Ascending aorta (tissue), 2 donors: ENCODE measurements at regions not wholly inside any gene's neighbourhood (a gene's known extent, or its start where the extent isn't known, plus 50 kb on each side); places are given as distances from the start of the nearest gene placed in this dataset.

ENCODE experiments used
- DNase-seq, 2 donors: peaks; one replicate each; pipeline ENCODE4 v3.0.0-alpha.2; 2019; ENCODE audit warnings: low spot score in 2 of 2
- H3K27ac ChIP-seq, 2 donors: fragments of 200-600 bp; sonication (generic); one replicate each; pipeline ENCODE4 v1.5.1; 2016 to 2017; ENCODE audit warnings: mild to moderate bottlenecking in 1 of 2
- H3K27me3 ChIP-seq: fragments of 200-600 bp; sonication (generic); one replicate; pipeline ENCODE4 v1.5.1; 2017
- H3K36me3 ChIP-seq, 2 donors: fragments of 200-600 bp; sonication (generic); one replicate each; pipeline ENCODE4 v1.5.1; 2016
- H3K4me1 ChIP-seq, 2 donors: fragments of 200-600 bp; sonication (generic); one replicate each; pipeline ENCODE4 v1.5.1; 2016 to 2017; ENCODE audit warnings: mild to moderate bottlenecking in 1 of 2
- H3K4me3 ChIP-seq, 2 donors: fragments of 200-600 bp; sonication (generic); one replicate each; pipeline ENCODE4 v1.5.1; 2016 to 2017; ENCODE audit warnings: mild to moderate bottlenecking in 1 of 2
- H3K9me3 ChIP-seq, 2 donors: fragments of 200-600 bp; sonication (generic); one replicate each; pipeline ENCODE4 v1.5.1; 2016
- intact Hi-C: fragments of 100-400 bp; cut with DNase I; formaldehyde crosslinking; loops from one replicate; pipeline ENCODE4 v1.15.1; 2023
- TF ChIP-seq, protein P1 (sequence below), 3 experiments: fragments of 200-600 bp in 2 of 3; fragments of 450-650 bp in 1 of 3; sonication (generic) in 2 of 3; IDR thresholded peaks; one replicate each; pipeline ENCODE4 v1.5.1; 2016 to 2019; ENCODE audit warnings: antibody characterized with exemption in 3 of 3, mild to moderate bottlenecking in 1 of 3, moderate library complexity in 1 of 3

DNA sequence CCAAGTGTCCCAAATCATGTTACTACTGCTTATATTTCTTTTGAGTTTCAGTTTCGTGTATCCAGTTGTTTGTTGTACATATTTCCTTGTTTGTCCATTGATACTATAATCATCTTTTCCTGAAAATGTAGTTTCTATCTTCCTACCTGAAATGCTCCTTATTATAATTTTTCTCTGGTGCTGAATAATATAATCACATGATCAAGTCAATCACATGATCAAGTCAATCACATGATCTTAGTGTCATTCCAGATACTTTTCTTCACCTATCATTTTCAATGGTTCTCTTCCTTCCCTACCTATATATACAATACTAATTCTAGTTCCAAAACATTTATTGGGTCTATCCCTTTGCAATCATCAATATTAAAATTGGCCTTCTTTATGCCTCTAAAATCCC lies 2058.8 kb downstream of the PCDH7 start:
- TF ChIP-seq, protein P1, sequence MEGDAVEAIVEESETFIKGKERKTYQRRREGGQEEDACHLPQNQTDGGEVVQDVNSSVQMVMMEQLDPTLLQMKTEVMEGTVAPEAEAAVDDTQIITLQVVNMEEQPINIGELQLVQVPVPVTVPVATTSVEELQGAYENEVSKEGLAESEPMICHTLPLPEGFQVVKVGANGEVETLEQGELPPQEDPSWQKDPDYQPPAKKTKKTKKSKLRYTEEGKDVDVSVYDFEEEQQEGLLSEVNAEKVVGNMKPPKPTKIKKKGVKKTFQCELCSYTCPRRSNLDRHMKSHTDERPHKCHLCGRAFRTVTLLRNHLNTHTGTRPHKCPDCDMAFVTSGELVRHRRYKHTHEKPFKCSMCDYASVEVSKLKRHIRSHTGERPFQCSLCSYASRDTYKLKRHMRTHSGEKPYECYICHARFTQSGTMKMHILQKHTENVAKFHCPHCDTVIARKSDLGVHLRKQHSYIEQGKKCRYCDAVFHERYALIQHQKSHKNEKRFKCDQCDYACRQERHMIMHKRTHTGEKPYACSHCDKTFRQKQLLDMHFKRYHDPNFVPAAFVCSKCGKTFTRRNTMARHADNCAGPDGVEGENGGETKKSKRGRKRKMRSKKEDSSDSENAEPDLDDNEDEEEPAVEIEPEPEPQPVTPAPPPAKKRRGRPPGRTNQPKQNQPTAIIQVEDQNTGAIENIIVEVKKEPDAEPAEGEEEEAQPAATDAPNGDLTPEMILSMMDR (IDR thresholded peaks at IDR 0.05): no peak
- Histone ChIP-seq H3K36me3 (no peaks in the 10 kb centered on the region), H3K9me3 (no peaks in the 10 kb centered on the region), H3K4me3 (no peak overlapping the region), H3K4me1 (no peaks in the 10 kb centered on the region), H3K27me3 (no peaks in the 10 kb centered on the region), H3K27ac (no peak overlapping the region)
- DNase-seq: no peak
- intact Hi-C loops: no loop called here

DNA sequence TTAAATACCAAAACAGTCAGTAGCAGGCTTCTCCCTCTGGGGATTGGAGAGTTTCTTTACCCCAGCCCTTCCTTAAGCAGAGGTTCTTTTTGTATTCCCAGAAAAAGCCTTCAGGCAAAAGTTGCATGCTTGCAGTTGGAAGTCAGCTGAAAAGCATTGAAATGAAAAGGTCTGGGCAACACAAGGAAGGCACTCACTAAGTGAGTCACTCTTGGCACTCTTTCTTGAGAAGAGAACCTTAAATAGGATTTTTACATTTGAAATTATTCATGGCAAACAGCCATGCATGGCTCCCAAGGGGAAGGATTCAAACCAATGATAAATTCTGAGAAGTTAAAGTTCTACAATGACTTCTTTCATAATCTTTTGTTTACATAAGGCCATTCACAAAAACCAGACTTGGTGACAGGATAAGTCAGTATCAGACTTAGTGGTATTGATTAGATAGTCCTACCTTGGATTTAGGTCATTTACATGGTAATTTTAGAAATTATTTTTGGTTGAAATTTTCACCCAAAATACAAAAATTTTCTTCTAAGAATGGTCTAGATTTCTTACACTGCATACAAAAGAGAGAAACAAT lies 2068.9 kb downstream of the PCDH7 start:
- intact Hi-C loops: no loop called here

DNA sequence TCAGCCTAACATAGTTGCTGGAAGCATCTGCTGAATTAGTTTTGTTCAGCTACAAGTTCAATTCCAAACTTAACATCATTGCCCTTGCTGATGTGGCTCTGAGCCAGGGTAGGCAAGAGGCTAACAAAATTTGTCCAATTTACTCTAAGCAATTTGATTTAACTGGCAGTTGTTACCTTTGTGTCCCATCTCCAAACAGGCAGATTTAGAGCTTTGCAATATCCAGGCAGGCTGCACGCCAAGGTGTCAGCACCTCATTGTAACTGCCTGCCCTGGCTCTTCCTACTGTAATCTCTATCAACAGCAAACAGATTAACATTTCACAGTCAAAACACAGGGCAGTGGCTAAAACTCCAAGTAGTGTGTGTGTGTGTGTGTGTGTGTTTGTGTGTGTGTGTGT lies 2070.6 kb downstream of the PCDH7 start:
- no peak for DNase-seq
- H3K4me3 ChIP-seq: no peak overlapping the region
- TF ChIP-seq, protein P1 (IDR thresholded peaks at IDR 0.05): no peak
- no peaks in the 10 kb centered on the region for H3K36me3 ChIP-seq
- no peak overlapping the region for H3K27ac ChIP-seq
- H3K9me3 ChIP-seq: no peaks in the 10 kb centered on the region
- H3K4me1 ChIP-seq: no peaks in the 10 kb centered on the region
- intact Hi-C loops: no loop called here
- no peaks in the 10 kb centered on the region for H3K27me3 ChIP-seq

More for the DNA sequence above, 2068.9 kb downstream of the PCDH7 start:
- TF ChIP-seq, protein P1 (IDR thresholded peaks at IDR 0.05): no peak
- Histone ChIP-seq H3K36me3 (no peaks in the 10 kb centered on the region), H3K4me1 (no peaks in the 10 kb centered on the region), H3K27me3 (no peaks in the 10 kb centered on the region), H3K9me3 (no peaks in the 10 kb centered on the region), H3K4me3 (no peak overlapping the region), H3K27ac (no peak overlapping the region)
- no peak for DNase-seq

DNA sequence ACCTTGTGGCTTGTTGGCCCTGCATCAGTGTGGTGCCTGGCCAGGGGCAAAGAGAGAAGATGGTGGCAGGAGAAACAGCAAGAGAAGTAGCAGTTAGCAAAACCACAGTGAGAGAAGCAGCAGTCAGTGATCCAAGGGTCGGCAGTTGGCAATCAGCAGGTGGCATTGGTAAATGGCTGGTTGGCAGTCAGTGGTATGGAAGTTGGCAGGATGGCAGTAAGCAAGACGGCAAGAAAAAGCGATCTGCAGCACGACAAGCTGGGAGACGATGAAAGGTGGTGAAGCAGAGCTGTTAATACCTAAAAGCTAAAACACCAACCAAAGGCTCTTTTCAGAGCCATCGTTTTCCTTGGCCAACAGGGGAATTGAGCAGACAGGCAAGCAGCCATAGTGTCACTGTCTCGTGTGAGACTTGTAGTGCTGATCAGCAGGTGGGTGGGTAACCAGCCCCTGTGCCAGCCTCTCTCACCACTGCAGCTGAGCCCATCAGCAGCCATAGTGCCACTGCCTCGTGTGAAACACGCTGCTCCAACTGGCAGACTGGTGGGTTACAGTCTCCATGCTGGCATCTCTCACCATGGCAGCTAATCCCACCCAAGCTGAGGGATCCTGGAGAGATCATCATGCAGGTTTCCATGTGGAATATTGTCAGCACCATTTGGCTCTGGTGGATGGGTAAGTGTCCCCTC lies 2078.4 kb downstream of the PCDH7 start:
- DNase-seq: no peak
- no peaks in the 10 kb centered on the region for H3K36me3 ChIP-seq
- H3K9me3 ChIP-seq: no peaks in the 10 kb centered on the region
- no peaks in the 10 kb centered on the region for H3K4me1 ChIP-seq
- intact Hi-C loops: no loop called here
- no peak overlapping the region for H3K4me3 ChIP-seq
- TF ChIP-seq, protein P1 (IDR thresholded peaks at IDR 0.05): no peak
- no peak overlapping the region for H3K27ac ChIP-seq
- H3K27me3 ChIP-seq: no peaks in the 10 kb centered on the region

DNA sequence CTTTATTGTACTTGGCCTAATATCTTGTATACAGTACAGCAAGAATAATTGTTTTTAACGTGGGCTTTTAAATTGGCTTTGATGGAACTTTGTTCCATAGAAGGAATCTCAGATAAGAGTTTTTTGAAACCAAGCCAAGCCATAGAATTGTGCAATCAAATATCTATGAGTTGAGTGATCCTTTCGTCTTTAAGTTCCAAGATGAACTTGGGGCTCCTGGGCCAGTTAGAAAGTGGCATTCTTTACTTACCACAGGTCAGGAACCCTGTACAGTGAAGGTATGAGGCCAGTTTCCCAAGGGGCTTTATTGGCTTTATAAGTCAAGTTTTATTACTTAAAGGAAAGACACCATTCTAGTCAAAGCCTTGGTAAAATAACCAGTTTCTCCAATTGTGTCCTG lies 2104.2 kb downstream of the PCDH7 start:
- no peaks in the 10 kb centered on the region for H3K27me3 ChIP-seq
- H3K36me3 ChIP-seq: no peaks in the 10 kb centered on the region
- no peak for DNase-seq
- H3K9me3 ChIP-seq: no peaks in the 10 kb centered on the region
- no peaks in the 10 kb centered on the region for H3K4me1 ChIP-seq
- no peak overlapping the region for H3K4me3 ChIP-seq
- TF ChIP-seq, protein P1 (IDR thresholded peaks at IDR 0.05): no peak
- H3K27ac ChIP-seq: no peak overlapping the region
- intact Hi-C loops: no loop called here
